GM23338 (cell line): ENCODE measurements at regions not wholly inside any gene's neighbourhood (a gene's known extent, or its start where the extent isn't known, plus 50 kb on each side); places are given as distances from the start of the nearest gene placed in this dataset.

Experiments used
- CREB1 ChIP-seq: fragments of 250-450 bp; sonication (Bioruptor Pico); IDR thresholded peaks from 2 replicates; pipeline ENCODE4 v1.5.0; 2020; ENCODE audit warnings: low read depth, mild to moderate bottlenecking, moderate library complexity
- ETS1 ChIP-seq: IDR thresholded peaks from 2 replicates; pipeline ENCODE4 v1.6.1; 2016; ENCODE audit warnings: antibody characterized with exemption
- EZH2phosphoT487 ChIP-seq: fragments of 200-600 bp; sonication (generic); IDR thresholded peaks from one replicate; pipeline ENCODE4 v1.8.1; 2018; ENCODE audit warnings: antibody characterized with exemption; ENCODE audit not compliant: unreplicated experiment
- POLR2AphosphoS5 ChIP-seq: IDR thresholded peaks from 2 replicates; pipeline ENCODE4 v1.6.1; 2016; ENCODE audit warnings: antibody characterized with exemption, low read depth
- REST ChIP-seq: IDR thresholded peaks from one replicate; pipeline ENCODE4 v1.6.1; 2018; ENCODE audit warnings: antibody characterized with exemption; ENCODE audit not compliant: unreplicated experiment
- ZNF114 ChIP-seq: fragments of 250-450 bp; sonication (Bioruptor Pico); IDR thresholded peaks from 2 replicates; pipeline ENCODE4 v1.5.0; 2020; ENCODE audit warnings: mild to moderate bottlenecking, moderate library complexity
- ZNF462 ChIP-seq: fragments of 250-450 bp; sonication (Bioruptor Pico); IDR thresholded peaks from 2 replicates; pipeline ENCODE4 v1.5.0; 2020; ENCODE audit warnings: mild to moderate bottlenecking, moderate library complexity

GRCh38 chr2:41321351-41321750, 726.5 kb upstream of the PKDCC start (continued):
- TF ChIP-seq ZNF462 (CRISPR knock-in tag) = no peak
- no peak for TF ChIP-seq EZH2phosphoT487
- no peak for TF ChIP-seq REST
- no peak for TF ChIP-seq POLR2AphosphoS5
- TF ChIP-seq CREB1 (CRISPR knock-in tag) = no peak
- TF ChIP-seq ETS1 = no peak
- TF ChIP-seq ZNF114 (CRISPR knock-in tag) = no peak
